WI38 (cell line): ENCODE measurements at regions not wholly inside any gene's neighbourhood (a gene's known extent, or its start where the extent isn't known, plus 50 kb on each side); places are given as distances from the start of the nearest gene placed in this dataset.

Experiments
- H3K4me3 ChIP-seq: 2 replicates; pipeline ENCODE4 v1.5.1; 2011; ENCODE audit warnings: low read depth, mild to moderate bottlenecking, control low read depth, low read length
- TF ChIP-seq, protein P1 (sequence below): IDR thresholded peaks from 2 replicates; pipeline ENCODE4 v1.5.1; 2012; ENCODE audit warnings: low read depth, mild to moderate bottlenecking, control low read depth, low read length

DNA sequence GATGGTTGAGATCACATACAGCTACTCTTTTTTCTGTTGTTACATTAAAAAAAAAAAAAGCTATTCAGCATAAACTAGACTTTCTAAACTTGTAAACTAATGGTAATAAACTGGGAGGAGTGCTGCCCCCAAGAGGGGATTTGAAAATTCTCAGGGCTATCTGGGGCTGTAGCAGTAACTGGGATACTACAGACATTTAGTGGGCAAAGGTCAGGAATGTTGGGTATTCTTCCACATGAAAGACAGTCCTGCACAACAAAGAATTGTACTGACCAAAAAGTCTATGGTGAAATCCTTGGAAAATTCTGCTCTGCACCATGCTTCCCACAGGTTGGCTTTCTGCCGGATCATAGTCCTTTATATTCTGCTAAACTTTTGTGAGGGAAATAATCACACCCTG is 232.6 kb upstream of the BOD1L1 start:
- TF ChIP-seq, protein P1, sequence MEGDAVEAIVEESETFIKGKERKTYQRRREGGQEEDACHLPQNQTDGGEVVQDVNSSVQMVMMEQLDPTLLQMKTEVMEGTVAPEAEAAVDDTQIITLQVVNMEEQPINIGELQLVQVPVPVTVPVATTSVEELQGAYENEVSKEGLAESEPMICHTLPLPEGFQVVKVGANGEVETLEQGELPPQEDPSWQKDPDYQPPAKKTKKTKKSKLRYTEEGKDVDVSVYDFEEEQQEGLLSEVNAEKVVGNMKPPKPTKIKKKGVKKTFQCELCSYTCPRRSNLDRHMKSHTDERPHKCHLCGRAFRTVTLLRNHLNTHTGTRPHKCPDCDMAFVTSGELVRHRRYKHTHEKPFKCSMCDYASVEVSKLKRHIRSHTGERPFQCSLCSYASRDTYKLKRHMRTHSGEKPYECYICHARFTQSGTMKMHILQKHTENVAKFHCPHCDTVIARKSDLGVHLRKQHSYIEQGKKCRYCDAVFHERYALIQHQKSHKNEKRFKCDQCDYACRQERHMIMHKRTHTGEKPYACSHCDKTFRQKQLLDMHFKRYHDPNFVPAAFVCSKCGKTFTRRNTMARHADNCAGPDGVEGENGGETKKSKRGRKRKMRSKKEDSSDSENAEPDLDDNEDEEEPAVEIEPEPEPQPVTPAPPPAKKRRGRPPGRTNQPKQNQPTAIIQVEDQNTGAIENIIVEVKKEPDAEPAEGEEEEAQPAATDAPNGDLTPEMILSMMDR = no peak
- no peak overlapping the region for H3K4me3 ChIP-seq

DNA sequence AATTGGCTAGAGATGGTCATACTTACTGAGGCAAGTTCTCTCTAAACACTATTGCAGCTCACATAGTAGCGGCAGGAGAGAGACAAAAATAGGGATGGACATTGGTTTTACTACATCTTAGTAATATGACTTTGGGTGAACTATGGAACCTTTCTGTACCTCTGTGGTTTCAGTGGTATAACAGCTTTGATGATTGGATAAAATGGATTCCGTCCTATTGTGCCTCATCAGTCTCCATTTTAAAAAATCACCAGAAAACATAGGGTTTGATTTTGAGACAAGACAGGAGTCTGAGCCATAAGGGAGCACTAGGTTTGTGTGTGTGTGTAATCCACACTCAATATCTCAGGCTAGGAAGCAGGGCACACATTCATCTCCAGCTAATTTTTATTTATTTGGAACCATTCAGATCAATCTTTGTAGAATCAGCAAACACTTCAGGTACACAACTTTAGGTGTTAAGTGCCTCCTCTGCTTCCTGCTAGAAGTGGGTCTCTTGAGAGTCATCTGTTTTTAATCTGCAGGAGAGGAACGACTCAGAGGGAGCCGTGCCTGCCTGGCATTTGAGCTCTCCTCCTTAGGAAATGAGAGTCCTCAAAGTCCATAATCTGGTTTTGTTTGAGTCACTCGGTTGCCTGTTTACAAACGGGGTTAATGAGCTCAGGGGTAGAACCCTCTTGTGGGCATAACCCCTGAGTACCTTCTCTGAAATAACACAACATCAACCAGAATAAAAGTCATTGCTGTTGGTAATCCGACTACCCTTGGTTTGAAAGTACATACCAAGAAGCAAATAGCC is 238.5 kb upstream of the BOD1L1 start:
- no peak overlapping the region for H3K4me3 ChIP-seq
- TF ChIP-seq, protein P1 = no peak

DNA sequence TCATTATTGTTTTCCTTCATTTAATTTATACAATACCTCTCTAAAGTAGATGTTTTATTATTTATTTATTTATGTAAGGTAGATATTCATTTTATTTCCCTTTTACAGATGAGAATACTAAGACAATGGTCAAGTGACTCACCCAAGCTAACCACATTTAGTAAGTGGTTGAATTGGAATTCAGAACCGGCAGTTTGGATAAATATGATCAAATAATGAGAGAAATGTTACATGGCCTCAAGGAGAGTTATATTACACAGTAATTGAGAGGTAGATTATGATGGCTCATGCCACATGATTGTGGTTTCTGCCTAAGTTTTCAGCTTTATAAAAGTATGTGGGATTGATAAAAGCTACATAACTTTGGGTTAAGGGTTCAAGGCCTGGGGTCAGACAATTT is 239.4 kb upstream of the BOD1L1 start:
- no peak overlapping the region for H3K4me3 ChIP-seq
- TF ChIP-seq, protein P1 = no peak

DNA sequence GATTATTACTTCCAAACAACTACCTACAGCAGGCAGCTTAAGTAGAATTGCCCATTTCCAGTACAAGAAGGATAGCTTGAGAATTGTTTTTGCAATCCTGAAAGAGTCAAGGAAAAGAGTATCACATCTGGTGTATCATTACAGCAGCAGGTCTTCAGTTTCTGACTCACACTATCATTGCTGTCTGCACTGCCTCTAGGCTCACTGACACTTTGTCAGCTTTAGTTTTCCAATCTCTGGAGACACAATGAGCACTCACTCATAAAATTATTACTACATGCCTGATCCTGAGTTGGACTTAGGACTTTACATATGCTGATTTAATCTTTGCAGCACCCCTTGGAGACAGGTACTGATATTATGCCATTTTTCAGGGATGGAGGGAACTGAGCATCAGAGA is 244.6 kb upstream of the BOD1L1 start:
- no peak overlapping the region for H3K4me3 ChIP-seq
- TF ChIP-seq, protein P1 = no peak

DNA sequence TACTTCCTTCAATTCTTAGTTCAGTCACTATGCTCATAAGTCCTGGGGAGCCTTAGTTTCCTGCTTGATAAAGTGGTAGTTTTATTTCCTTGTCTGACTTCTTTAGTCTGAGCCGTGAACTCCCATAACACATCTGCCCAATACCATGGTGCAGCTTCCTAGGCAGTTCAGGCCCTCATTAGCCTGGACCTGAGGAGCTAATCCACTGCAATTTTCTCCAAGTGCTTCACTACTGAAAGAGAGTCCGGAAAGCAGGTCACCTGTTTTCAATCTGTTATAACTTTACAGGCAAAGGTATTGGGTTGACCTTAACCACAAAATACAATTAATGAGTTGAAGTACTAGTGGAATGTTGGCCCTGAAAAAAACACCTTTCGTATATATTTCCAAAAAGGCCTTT is 245.4 kb upstream of the BOD1L1 start:
- H3K4me3 ChIP-seq = no peak overlapping the region
- TF ChIP-seq, protein P1 = no peak

DNA sequence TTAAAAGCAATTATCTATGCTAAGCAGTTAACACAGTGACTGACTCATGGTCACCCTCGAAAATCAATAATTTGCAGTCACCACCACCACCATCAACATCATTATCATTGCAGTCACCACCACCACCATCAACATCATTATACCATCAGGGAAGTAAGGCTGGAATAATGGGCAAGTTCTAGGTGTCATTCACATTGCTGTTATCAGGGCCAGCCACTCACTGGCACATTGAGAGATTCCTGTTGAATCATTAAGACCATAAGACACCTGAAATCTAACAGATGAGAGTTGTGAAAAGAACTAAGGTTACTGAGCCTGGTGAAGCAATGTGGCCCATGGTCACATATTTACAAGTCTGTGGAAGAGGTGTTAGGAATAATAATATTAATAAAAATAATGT is 247.7 kb upstream of the BOD1L1 start:
- TF ChIP-seq, protein P1 = no peak
- H3K4me3 ChIP-seq = no peak overlapping the region

DNA sequence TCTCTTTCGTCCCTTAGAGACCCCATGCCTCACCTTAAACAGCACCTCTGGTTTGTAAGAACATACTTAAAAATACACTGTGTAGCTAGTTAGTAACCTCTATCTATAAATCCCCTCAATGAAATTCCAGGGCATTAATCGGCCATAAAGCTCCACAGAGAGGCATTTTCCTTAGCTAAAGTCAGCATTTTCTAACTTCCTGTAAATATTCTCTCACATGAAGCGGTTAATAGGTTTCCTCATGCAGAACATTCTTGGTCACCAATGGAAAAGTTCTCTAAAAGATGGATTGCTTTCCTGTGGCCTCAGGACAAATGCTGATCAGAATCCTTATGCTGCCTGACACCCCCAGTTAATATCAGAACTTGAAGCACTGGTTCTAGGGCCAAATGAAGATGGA is 248.6 kb upstream of the BOD1L1 start:
- TF ChIP-seq, protein P1 = no peak
- H3K4me3 ChIP-seq = no peak overlapping the region
